SK-N-MC (cell line): ENCODE measurements at regions not wholly inside any gene's neighbourhood (a gene's known extent, or its start where the extent isn't known, plus 50 kb on each side); places are given as distances from the start of the nearest gene placed in this dataset.

Source experiments
- EZH2 ChIP-seq: fragments of 200-600 bp; sonication (generic); IDR thresholded peaks from one replicate; pipeline ENCODE4 v1.6.1; 2017; ENCODE audit warnings: antibody characterized with exemption
- POLR2AphosphoS5 ChIP-seq: IDR thresholded peaks from 2 replicates; pipeline ENCODE4 v1.6.1; 2012; ENCODE audit warnings: mild to moderate bottlenecking, low read depth, low read length, borderline replicate concordance

DNA sequence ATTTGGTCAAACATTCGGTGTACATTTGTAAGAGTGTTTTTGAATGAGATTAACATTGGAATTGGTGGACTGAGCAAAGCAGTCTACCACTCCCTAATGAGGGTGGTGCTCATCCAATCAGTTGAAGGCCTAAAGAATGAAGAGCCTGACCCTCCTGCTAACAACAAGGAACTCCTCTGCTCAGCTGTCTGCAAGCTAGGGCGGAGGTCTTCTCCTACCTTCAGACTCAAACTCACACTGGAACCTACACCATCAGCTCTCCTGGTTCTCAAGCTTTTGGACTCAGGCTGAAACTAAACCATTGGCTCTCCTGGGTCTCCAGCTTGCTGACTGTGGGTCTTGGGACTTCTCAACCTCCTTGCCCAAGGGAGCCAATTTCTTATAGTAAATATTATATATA lies 55.5 kb upstream of the NPAS2 start:
- TF ChIP-seq POLR2AphosphoS5 = no peak
- TF ChIP-seq EZH2 = no peak
